ENCODE measurements at regions not wholly inside any gene's neighbourhood (a gene's known extent, or its start where the extent isn't known, plus 50 kb on each side); places are given as distances from the start of the nearest gene placed in this dataset.

GRCh38 chr6:134443009-134443408, 125.1 kb upstream of the SGK1 start:
- FAIRE-seq: peak; percentile 59
- H3K9me1 ChIP-seq (ENCODE audit: control insufficient read depth, insufficient read depth, low read length): no peaks in the 10 kb centered on the region
- TF ChIP-seq PRDM10 (IDR thresholded peaks at IDR 0.05; ENCODE audit: partially characterized antibody) (no peak), ZSCAN32 (CRISPR knock-in tag; IDR thresholded peaks at IDR 0.05) (no peak), NCOA2 (IDR thresholded peaks at IDR 0.05; ENCODE audit: partially characterized antibody in 2 of 2) (no peak), ARID1B (IDR thresholded peaks at IDR 0.05) (no peak), TSC22D4 (tag; IDR thresholded peaks at IDR 0.05) (no peak), POLR3G (IDR thresholded peaks at IDR 0.05; ENCODE audit: extremely low read depth, insufficient read length, insufficient replicate concordance) (no peak), TFAM (CRISPR knock-in tag; conservative IDR thresholded peaks at IDR 0.05) (no peak), KAT2B (IDR thresholded peaks at IDR 0.05; ENCODE audit: low read depth, low read length) (no peak), SIX5 (IDR thresholded peaks at IDR 0.05; ENCODE audit: borderline replicate concordance in 1 of 2, insufficient read depth in 1 of 2, low read depth in 1 of 2, low read length in 2 of 2) (no peak), TCF7L2 (IDR thresholded peaks at IDR 0.05; ENCODE audit: low read depth, low read length) (no peak), ZNF668 (CRISPR knock-in tag; IDR thresholded peaks at IDR 0.05) (no peak), RNF2 (IDR thresholded peaks at IDR 0.05) (no peak), COPS2 (conservative IDR thresholded peaks at IDR 0.05) (no peak), ZNF586 (CRISPR knock-in tag; conservative IDR thresholded peaks at IDR 0.05) (no peak), FOXJ2 (tag; IDR thresholded peaks at IDR 0.05) (no peak), IRF2 (CRISPR knock-in tag; IDR thresholded peaks at IDR 0.05) (no peak)

More at GRCh38 chr6:134443009-134443408, 125.1 kb upstream of the SGK1 start:
- no peak for ATAC-seq
- BruUV-seq (replicated peaks): no TSS peak
- Histone ChIP-seq H3K4me1 (replicated peaks in 1 of 2; ENCODE audit: control insufficient read depth in 2 of 2, insufficient read depth in 2 of 2, low read length in 2 of 2) (no peaks in the 10 kb centered on the region; a peak in 1 of 5 replicates), H4K20me1 (replicated peaks; ENCODE audit: control insufficient read depth, insufficient read depth, low read length) (no peaks in the 10 kb centered on the region), H3K4me3 (no peak overlapping the region), H3K27me3 (ENCODE audit: control insufficient read depth in 2 of 2, insufficient read depth in 2 of 2, low read length in 2 of 2) (no peaks in the 10 kb centered on the region), H3K9ac (ENCODE audit: insufficient read depth in 1 of 2, low read depth in 2 of 2, low read length in 2 of 2) (no peak overlapping the region), H3K79me2 (ENCODE audit: control insufficient read depth, insufficient read depth, low read length) (no peaks in the 10 kb centered on the region), H2AFZ (ENCODE audit: low read depth, low read length) (peak overlapping the region; percentile 34; the same call in 1 of the 2 replicates), H3K27ac (ENCODE audit: extremely low read depth, low read depth, low read length) (no peak overlapping the region), H3K9me3 (replicated peaks; ENCODE audit: control insufficient read depth, insufficient read depth, low read depth, low read length) (no peaks in the 10 kb centered on the region), H3K4me2 (ENCODE audit: insufficient read depth, low read length) (no peak overlapping the region), H3K36me3 (ENCODE audit: control insufficient read depth, insufficient read depth, low read length) (no peaks in the 10 kb centered on the region)
- in situ Hi-C loops (cut with MboI) (no loop called here), intact Hi-C loops (cut with micrococcal nuclease) (no loop called here)
- 11% methylated on average over 4 of the region's 4 CpGs for WGBS (ENCODE audit: insufficient coverage, low coverage, missing lambda C conversion rate)
- CTCF ChIA-PET (ENCODE audit: low intra/inter-chr PET ratio): no interaction called here
- POLR2A ChIA-PET: interaction anchor here (0.9 kb wide), 1 partner anchor 269 kb away, joined by 3 read pairs; no protein-coding TSS in a partner anchor
- DNase-seq (ENCODE audit: extremely low read depth in 1 of 4, low spot score in 3 of 4): no peak
